H4 (cell line): ENCODE measurements at regions not wholly inside any gene's neighbourhood (a gene's known extent, or its start where the extent isn't known, plus 50 kb on each side); places are given as distances from the start of the nearest gene placed in this dataset.
"Not testable (repeated sequence)": the region's sequence is repeated elsewhere in the genome, so short reads cannot be mapped to it uniquely, and the experiment has no call there.

Experiments
- DNase-seq: peaks from one replicate; pipeline ENCODE4 v3.0.0-alpha.2; 2015; ENCODE audit warnings: low spot score

DNA sequence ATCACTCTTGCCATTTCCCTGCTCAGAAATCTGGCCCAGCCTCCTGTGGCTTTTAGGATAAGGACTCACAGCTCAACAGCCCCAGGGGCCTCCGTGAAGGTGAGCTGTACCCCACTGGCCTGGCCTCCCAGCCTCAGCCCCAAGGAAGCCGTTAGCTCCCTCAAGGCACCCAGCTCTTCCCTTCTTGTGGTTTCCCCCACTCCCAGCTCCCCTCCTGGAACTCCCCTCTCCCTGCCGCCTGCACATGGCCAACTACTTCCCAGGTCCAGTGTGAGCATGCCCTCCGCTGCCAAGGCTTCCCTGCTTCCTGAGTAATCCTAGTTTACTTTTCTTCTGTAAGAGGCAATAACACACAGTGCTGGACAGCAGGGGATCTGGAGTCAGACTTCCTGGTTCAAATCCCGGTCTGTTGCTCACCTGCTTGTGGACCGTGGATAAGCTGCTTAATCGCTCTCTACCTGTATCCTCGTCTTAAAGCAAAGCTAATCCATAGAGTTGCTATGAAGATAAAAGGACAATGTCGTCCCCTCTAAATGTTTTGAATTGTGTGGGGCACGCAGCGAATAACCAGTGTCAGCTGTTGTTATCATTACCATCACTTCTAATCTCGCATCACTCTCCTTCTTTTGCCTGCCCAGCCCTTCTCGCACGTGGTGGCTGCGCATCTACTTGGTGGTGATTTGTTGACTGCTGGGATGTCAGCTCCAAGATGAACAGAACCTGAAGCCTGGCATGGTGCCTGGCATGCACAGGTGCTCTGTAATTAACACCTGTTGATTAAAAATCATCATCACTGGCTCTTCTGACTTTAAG, 86.6 kb downstream of the C5orf15 start:
- DNase-seq: no peak

- DNase-seq: no peak
Measured at GRCh38 chr5:133878236-133878555, 90.2 kb downstream of the C5orf15 start.

DNA sequence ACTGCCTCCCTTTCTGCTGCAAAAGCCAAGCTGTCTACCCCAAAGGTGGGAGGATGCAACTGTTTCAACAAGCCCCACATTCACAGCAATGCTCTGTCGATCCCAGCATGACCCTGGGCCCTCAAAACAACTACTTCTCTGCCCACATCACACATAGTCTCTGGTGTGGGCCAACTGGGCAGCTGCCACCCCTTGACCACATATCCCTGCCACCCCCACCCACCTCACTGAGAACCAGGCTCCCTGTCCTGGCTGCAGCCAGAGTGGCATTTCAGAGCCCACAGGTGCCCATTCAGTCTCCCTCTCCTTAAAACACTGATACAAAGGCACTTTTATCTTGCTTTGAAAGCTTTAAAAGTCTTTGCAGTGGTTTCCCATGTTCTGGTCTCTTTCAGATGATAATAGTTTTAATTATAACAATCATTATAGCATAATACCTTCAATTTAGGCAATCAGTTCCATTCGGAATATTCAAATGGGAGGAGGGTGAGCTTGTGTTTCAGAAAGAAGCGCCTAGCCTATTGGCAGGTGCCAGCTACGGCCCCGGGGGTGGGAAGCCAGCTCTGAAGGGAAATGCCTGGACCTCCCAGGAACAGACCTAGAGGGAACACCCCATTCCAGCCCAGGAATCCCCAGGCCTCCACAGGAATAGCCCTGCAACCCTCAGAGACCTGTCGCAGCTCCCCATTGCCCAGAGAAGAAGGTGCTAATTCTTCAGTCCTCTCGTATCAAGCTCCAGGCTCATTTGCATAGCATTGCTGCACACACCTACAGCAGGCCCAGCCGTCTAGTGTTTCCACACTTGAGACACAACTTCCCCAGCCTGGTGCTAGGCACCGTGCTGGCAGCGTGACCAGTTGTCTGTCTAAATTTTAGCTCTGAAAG, 90.8 kb downstream of the C5orf15 start:
- no peak for DNase-seq

DNA sequence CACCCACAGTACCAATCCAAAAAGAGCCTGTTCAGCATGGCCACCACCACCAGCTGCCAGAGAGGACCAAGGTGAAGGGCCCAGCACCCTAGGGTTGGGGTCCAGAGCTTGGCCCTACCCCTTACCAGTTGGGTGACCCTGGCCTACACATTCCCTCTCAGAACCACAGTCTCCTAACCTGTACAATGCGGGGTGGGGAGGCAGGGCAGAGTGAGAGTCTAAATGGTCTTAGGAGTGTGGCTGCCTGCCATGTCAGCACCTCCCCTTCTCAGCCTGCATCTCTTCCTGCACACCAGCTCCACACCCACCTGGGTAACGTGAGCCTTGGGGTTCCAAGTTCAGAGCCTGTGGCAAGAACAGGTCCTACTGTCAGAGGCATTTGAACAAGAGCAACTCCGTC, 92.2 kb downstream of the C5orf15 start:
- no peak for DNase-seq

- no peak for DNase-seq
Measured at GRCh38 chr5:133875179-133875578, 93.2 kb downstream of the C5orf15 start.

DNA sequence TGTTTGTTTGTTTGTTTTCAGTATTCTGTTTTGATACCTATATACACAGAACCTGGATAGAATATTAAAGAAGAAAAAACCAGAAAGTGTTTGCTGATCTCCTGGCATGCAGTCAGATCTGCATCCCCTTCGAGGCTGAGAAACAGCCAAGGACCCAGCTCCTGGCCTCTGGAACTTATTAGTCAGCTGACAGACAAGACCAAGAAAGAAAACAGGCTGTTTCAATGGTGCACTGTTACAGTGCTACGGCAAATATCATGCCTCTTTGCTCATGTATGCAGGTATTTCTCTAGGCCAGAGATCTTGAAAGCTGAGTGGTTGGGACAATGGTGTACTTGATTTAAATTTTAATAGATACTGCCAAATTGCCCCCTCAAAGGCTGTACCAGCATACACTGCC, 95.0 kb downstream of the C5orf15 start:
- DNase-seq: no peak

GRCh38 chr5:133870661-133871060, 97.8 kb downstream of the C5orf15 start:
- peak; percentile 79 for DNase-seq

- DNase-seq: no peak
Measured at GRCh38 chr5:133869519-133870335, 98.7 kb downstream of the C5orf15 start.

GRCh38 chr5:133868946-133869518, 99.4 kb downstream of the C5orf15 start:
- peak; percentile 86 for DNase-seq

- no peak for DNase-seq
Measured at GRCh38 chr5:133867851-133868545, 100.4 kb downstream of the C5orf15 start.

DNA sequence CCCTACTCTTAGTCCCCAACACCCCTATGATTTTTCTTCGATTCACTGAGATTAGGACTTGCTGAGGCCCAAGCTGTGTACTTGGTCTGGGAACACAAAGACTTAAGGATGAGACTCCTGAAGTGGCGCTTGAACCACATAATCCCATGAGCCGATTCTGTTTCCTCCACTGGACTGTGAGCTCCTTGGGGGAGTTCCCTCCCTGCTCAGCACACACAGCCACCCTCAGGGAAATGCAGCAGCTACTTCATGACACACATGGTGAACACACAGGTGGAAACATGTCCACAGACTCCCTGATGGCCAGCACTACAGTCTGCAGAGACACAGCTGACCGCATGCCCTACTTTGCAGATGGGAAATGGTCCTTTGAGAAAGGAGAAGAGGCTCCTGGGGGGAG, 101.1 kb downstream of the C5orf15 start:
- DNase-seq: no peak

GRCh38 chr5:133866903-133867245, 101.6 kb downstream of the C5orf15 start:
- no peak for DNase-seq

- DNase-seq: no peak
Measured at GRCh38 chr5:133866160-133866902, 102.1 kb downstream of the C5orf15 start.

- no peak for DNase-seq
Measured at GRCh38 chr5:133865113-133865512, 103.3 kb downstream of the C5orf15 start.

GRCh38 chr5:133864711-133865110, 103.7 kb downstream of the C5orf15 start:
- no peak for DNase-seq

DNA sequence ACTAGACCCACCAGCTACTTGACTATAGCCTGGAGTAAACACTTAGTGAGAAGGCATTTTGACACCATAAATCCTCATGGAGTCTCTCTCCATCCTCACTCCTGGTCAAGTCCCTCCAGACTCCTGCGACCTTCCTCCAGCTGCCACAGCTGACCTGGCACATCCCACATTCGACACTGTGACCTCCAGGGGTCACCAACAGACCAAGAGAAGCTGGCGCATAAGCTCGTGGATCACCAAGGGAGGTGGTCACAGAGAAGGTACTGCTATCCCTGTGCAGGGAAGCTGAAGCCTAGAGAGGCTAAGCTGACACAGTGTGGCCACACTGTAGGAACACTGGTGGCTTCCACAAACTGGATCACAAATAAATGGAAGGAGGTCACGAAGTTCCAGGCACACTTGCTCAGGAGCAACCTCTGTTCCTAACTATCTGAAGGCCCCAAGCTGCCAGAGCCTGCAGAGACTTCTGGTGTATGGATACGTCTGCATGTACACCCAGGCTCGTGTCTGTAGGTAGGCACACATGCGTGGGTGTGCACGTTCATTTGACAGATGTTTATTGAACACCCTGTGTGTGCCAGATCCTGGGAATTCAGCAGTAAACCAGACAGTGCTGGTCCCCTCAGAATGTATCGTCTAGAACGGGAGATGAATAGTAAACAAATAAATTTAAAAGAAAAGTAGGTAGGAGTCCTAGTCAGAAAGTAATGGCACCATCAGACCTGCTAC, 104.4 kb downstream of the C5orf15 start:
- no peak for DNase-seq

DNA sequence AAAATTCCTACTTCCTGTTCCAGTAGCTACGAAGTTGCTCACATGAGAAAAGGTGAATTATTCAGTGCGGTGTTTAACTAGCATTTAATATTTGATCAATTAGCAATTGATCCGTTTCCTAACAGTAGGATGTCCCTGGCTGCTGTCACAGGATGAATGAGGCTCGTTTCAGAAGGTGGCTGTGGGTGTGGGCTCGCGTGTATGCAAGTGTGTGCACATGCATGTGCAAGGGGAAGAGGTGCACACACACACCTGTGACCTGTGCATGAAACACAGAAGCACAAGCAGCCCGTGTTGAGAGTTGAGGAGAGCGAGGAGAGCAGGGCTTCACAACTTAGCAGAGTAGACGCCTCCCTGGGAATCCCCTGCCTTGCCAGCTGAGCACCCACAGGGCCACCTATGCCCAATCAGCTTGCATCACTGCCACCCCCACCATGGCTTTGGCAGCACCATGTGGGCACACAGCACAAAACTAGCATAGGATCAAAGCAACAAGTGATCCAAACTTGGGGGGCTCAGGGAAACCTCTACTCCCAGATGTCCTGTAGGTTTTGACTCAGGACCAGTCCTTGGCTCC, 107.2 kb downstream of the C5orf15 start:
- no peak for DNase-seq

GRCh38 chr5:133859073-133859472, 109.4 kb downstream of the C5orf15 start:
- no peak for DNase-seq

- DNase-seq: not testable (repeated sequence)
Measured at GRCh38 chr5:133857595-133858313, 110.7 kb downstream of the C5orf15 start.
